Glutamatergic neuron (in vitro differentiated cells): ENCODE measurements at regions not wholly inside any gene's neighbourhood (a gene's known extent, or its start where the extent isn't known, plus 50 kb on each side); places are given as distances from the start of the nearest gene placed in this dataset.

Source experiments
- DNase-seq: peaks from one replicate; pipeline ENCODE4 v3.0.0; 2022
- H3K27ac Mint-ChIP-seq: one replicate; pipeline ENCODE4 v1.8.0; 2020; ENCODE audit warnings: mild to moderate bottlenecking, mixed read lengths, inconsistent platforms; ENCODE audit not compliant: unreplicated experiment
- H3K27me3 Mint-ChIP-seq: one replicate; pipeline ENCODE4 v1.8.0; 2020; ENCODE audit warnings: mild to moderate bottlenecking, moderate library complexity, mixed read lengths, inconsistent platforms; ENCODE audit not compliant: unreplicated experiment
- H3K36me3 Mint-ChIP-seq: one replicate; pipeline ENCODE4 v1.8.0; 2020; ENCODE audit warnings: mild to moderate bottlenecking, mixed read lengths, inconsistent platforms; ENCODE audit not compliant: unreplicated experiment
- H3K4me1 Mint-ChIP-seq: one replicate; pipeline ENCODE4 v1.8.0; 2020; ENCODE audit warnings: mild to moderate bottlenecking, low read depth, mixed read lengths, inconsistent platforms; ENCODE audit not compliant: unreplicated experiment
- H3K4me3 Mint-ChIP-seq: one replicate; pipeline ENCODE4 v1.8.0; 2020; ENCODE audit warnings: mild to moderate bottlenecking, mixed read lengths, inconsistent platforms; ENCODE audit not compliant: unreplicated experiment
- H3K9me3 Mint-ChIP-seq: one replicate; pipeline ENCODE4 v1.8.0; 2020; ENCODE audit warnings: mild to moderate bottlenecking, moderate library complexity, mixed read lengths, inconsistent platforms; ENCODE audit not compliant: unreplicated experiment
- TF ChIP-seq, protein P1 (sequence below): fragments of 200-600 bp; sonication (generic); IDR thresholded peaks from one replicate; pipeline ENCODE4 v1.5.0; 2021; ENCODE audit not compliant: partially characterized antibody, unreplicated experiment

DNA sequence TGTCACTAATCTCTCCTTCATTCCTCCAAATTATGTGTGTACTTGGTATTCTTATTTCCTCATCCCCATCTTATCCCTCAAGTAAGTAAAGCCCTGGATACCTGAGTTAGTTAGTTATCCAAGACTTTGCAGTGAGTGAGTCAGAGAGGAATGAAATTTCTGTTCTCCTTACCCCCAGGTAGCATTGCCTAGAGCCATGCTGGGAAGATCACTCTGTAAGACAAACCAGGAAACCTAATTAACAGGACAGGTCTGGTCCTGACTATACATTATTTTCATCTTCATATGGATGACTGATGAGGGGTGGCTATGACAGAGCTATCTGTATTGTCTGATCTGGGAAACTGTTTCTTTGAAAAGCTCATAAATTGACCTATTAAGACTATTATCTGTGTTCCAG lies 55.0 kb upstream of the ITGA6 start:
- no peak overlapping the region for H3K4me3 Mint-ChIP-seq
- H3K36me3 Mint-ChIP-seq = peaks cover 15% of the 10 kb centered on the region
- TF ChIP-seq, protein P1, sequence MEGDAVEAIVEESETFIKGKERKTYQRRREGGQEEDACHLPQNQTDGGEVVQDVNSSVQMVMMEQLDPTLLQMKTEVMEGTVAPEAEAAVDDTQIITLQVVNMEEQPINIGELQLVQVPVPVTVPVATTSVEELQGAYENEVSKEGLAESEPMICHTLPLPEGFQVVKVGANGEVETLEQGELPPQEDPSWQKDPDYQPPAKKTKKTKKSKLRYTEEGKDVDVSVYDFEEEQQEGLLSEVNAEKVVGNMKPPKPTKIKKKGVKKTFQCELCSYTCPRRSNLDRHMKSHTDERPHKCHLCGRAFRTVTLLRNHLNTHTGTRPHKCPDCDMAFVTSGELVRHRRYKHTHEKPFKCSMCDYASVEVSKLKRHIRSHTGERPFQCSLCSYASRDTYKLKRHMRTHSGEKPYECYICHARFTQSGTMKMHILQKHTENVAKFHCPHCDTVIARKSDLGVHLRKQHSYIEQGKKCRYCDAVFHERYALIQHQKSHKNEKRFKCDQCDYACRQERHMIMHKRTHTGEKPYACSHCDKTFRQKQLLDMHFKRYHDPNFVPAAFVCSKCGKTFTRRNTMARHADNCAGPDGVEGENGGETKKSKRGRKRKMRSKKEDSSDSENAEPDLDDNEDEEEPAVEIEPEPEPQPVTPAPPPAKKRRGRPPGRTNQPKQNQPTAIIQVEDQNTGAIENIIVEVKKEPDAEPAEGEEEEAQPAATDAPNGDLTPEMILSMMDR = no peak
- H3K9me3 Mint-ChIP-seq = no peaks in the 10 kb centered on the region
- H3K4me1 Mint-ChIP-seq = no peaks in the 10 kb centered on the region
- no peaks in the 10 kb centered on the region for H3K27me3 Mint-ChIP-seq
- H3K27ac Mint-ChIP-seq = no peak overlapping the region
- no peak for DNase-seq

DNA sequence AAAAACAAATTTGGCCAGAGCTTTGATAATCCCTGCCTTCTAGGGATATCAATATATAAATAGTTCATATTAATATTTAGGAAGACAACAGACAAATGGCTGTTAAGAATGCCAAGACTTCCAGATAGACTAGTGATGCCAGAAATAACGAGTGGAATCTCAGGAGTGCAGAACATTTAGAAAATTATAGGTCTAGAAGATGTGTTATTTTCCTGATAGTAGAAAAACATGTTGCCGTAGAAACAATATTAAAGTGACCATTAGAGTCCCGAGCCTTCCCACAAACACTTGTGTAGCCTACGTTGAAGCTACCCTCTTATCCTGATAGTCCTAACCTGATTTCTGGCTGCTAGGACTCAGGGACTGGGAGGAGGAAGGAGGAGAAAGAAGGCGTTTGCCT lies 54.3 kb upstream of the ITGA6 start:
- H3K36me3 Mint-ChIP-seq = peaks cover 13% of the 10 kb centered on the region
- no peak overlapping the region for H3K27ac Mint-ChIP-seq
- no peaks in the 10 kb centered on the region for H3K9me3 Mint-ChIP-seq
- no peak for DNase-seq
- TF ChIP-seq, protein P1 = no peak
- H3K27me3 Mint-ChIP-seq = no peaks in the 10 kb centered on the region
- no peaks in the 10 kb centered on the region for H3K4me1 Mint-ChIP-seq
- no peak overlapping the region for H3K4me3 Mint-ChIP-seq

DNA sequence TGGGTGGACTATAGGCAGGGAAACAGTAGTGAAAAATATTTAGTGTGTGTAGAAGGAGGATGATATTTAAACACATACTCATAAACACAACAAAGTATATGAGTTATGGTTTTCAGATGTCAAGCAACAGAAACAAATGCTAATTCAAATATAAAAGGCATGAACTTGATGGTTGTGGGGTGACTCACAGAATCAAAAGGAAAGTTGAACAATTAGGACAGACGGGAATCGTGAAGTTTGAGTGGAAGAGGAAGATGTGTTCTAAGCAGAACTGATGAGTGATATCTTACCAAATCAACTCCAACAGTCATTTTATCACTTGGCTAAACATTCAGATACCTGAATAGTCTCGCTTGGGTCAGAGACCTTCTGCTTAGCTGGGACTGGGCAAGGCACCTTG lies 53.6 kb upstream of the ITGA6 start:
- no peaks in the 10 kb centered on the region for H3K4me1 Mint-ChIP-seq
- no peaks in the 10 kb centered on the region for H3K9me3 Mint-ChIP-seq
- no peak overlapping the region for H3K27ac Mint-ChIP-seq
- TF ChIP-seq, protein P1 = no peak
- DNase-seq = no peak
- peaks cover 8% of the 10 kb centered on the region for H3K36me3 Mint-ChIP-seq
- no peaks in the 10 kb centered on the region for H3K27me3 Mint-ChIP-seq
- no peak overlapping the region for H3K4me3 Mint-ChIP-seq

- Mint-ChIP-seq H3K27ac (no peak overlapping the region), H3K27me3 (no peaks in the 10 kb centered on the region), H3K4me1 (no peaks in the 10 kb centered on the region), H3K9me3 (peaks cover 2% of the 10 kb centered on the region), H3K36me3 (peaks cover 5% of the 10 kb centered on the region), H3K4me3 (no peak overlapping the region)
- TF ChIP-seq, protein P1 = no peak
- no peak for DNase-seq
These were observed 52.8 kb upstream of the ITGA6 start for GRCh38 chr2:172374318-172375240.

DNA sequence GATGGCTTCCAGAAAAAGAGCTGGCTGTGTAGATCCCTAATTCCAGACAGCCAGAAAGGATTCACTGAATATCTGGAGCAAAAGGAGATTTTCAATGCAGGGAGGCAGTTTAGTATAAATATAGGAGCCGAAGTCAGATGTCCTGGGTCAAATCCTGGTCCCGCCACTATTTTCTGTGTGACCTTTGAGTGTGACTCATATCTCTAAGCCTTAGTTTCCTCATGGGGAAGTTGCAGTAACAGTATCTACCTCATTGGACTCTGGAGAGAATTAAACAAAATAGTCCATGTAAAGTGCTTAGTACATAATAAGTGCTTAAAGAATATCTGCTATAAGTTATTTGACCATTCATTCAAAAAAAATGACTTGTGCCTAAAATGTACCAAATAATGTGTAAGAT lies 52.1 kb upstream of the ITGA6 start:
- peaks cover 4% of the 10 kb centered on the region for H3K36me3 Mint-ChIP-seq
- H3K9me3 Mint-ChIP-seq = peaks cover 2% of the 10 kb centered on the region
- H3K27me3 Mint-ChIP-seq = no peaks in the 10 kb centered on the region

More for the DNA sequence above, 52.1 kb upstream of the ITGA6 start:
- no peak for DNase-seq
- Mint-ChIP-seq H3K4me3 (no peak overlapping the region), H3K27ac (no peak overlapping the region), H3K4me1 (no peaks in the 10 kb centered on the region)
- TF ChIP-seq, protein P1 = no peak
